ENCODE measurements at regions not wholly inside any gene's neighbourhood (a gene's known extent, or its start where the extent isn't known, plus 50 kb on each side); places are given as distances from the start of the nearest gene placed in this dataset.

- TF ChIP-seq CTCF (IDR thresholded peaks at IDR 0.05) (no peak), POLR2A (IDR thresholded peaks at IDR 0.05) (no peak)
Measured at GRCh38 chr5:152717393-152717792, 312.3 kb upstream of the NMUR2 start.

Measured in upper lobe of left lung (tissue), 4 donors.